Lower leg skin (tissue), 4 donors: ENCODE measurements at regions not wholly inside any gene's neighbourhood (a gene's known extent, or its start where the extent isn't known, plus 50 kb on each side); places are given as distances from the start of the nearest gene placed in this dataset.

Experiments
- DNase-seq, 2 donors: peaks; one replicate each; pipeline ENCODE4 v3.0.0-alpha.2; 2019; ENCODE audit warnings: low spot score in 2 of 2
- H3K4me3 ChIP-seq: fragments of 200-600 bp; sonication (generic); 2 replicates; pipeline ENCODE4 v1.5.1; 2017; ENCODE audit warnings: mild to moderate bottlenecking, low read depth; ENCODE audit not compliant: poor library complexity, severe bottlenecking
- CTCF ChIP-seq, 3 donors: fragments of 450-650 bp; IDR thresholded peaks; one replicate each; pipeline ENCODE4 v1.5.1; 2016; ENCODE audit warnings: antibody characterized with exemption in 3 of 3, mild to moderate bottlenecking in 3 of 3, moderate library complexity in 2 of 3
- POLR2A ChIP-seq, 2 donors: fragments of 450-650 bp; IDR thresholded peaks; one replicate each; pipeline ENCODE4 v1.6.1; 2016 to 2017; ENCODE audit warnings: antibody characterized with exemption in 2 of 2, mild to moderate bottlenecking in 1 of 2, moderate library complexity in 1 of 2
- WGBS, 2 donors: methylation state at CpG; one replicate each; pipeline ENCODE4 v1.1.5; 2018; 5-methylcytosine and 5-hydroxymethylcytosine counted together
- intact Hi-C: fragments of 100-400 bp; cut with DNase I; formaldehyde crosslinking; loops from one replicate; pipeline ENCODE4 v1.15.0; 2023; ENCODE audit warnings: low total_unique reads

GRCh38 chr1:233520261-233521191, 93.4 kb upstream of the KCNK1 start:
- no peak for DNase-seq
- H3K4me3 ChIP-seq: no peak overlapping the region
- TF ChIP-seq POLR2A (IDR thresholded peaks at IDR 0.05): no peak
- no peak for TF ChIP-seq CTCF (IDR thresholded peaks at IDR 0.05)
- intact Hi-C loops: loop anchor here (5.0 kb wide), 1 partner anchor 453 kb away; no protein-coding TSS in a partner anchor
- WGBS, 2 donors: 57 to 65% methylated on average over 8 of the region's 8 CpGs

GRCh38 chr1:233523047-233523446, 90.9 kb upstream of the KCNK1 start:
- WGBS, 2 donors: 26 to 38% methylated on average over 2 of the region's 2 CpGs
- DNase-seq: no peak
- TF ChIP-seq CTCF (IDR thresholded peaks at IDR 0.05) (no peak), POLR2A (IDR thresholded peaks at IDR 0.05) (no peak)
- no peak overlapping the region for H3K4me3 ChIP-seq
- intact Hi-C loops: loop anchor here (5.0 kb wide), 1 partner anchor 456 kb away; no protein-coding TSS in a partner anchor

GRCh38 chr1:233527818-233528217, 86.1 kb upstream of the KCNK1 start:
- DNase-seq: no peak
- TF ChIP-seq CTCF (IDR thresholded peaks at IDR 0.05): no peak
- TF ChIP-seq POLR2A (IDR thresholded peaks at IDR 0.05): no peak
- 61 to 62% methylated on average over 5 of the region's 5 CpGs for WGBS, 2 donors
- intact Hi-C loops: no loop called here
- H3K4me3 ChIP-seq: no peak overlapping the region

GRCh38 chr1:233530665-233531386, 83.1 kb upstream of the KCNK1 start:
- TF ChIP-seq CTCF (IDR thresholded peaks at IDR 0.05) (no peak), POLR2A (IDR thresholded peaks at IDR 0.05) (no peak)
- intact Hi-C loops: no loop called here
- no peak for DNase-seq
- 76 to 92% methylated on average over 6 of the region's 6 CpGs for WGBS, 2 donors
- H3K4me3 ChIP-seq: no peak overlapping the region

GRCh38 chr1:233540816-233541215, 73.1 kb upstream of the KCNK1 start:
- H3K4me3 ChIP-seq: no peak overlapping the region
- TF ChIP-seq POLR2A (IDR thresholded peaks at IDR 0.05): no peak
- no peak for TF ChIP-seq CTCF (IDR thresholded peaks at IDR 0.05)
- WGBS, 2 donors: 58 to 69% methylated on average over 3 of the region's 3 CpGs
- DNase-seq: no peak
- intact Hi-C loops: no loop called here
